Heart right ventricle (tissue), 16 donors: ENCODE measurements at regions not wholly inside any gene's neighbourhood (a gene's known extent, or its start where the extent isn't known, plus 50 kb on each side); places are given as distances from the start of the nearest gene placed in this dataset.

Source experiments
- ATAC-seq, 8 donors: fragments of 200-7000 bp; cut with Tn5 transposase; one replicate each; pipeline ENCODE4 v1.9.1; 2020; ENCODE audit warnings: mild to moderate bottlenecking in 8 of 8, moderate library complexity in 8 of 8, moderate number of reproducible peaks in 1 of 8
- DNase-seq, 2 donors: peaks; one replicate each; pipeline ENCODE4 v3.0.0-alpha.2; 2020
- H3K27ac ChIP-seq, 10 donors: fragments of 200-600 bp; sonication (generic) in 2 of 10; one replicate each; pipeline versions ENCODE4 v1.5.0 to v1.8.0; 2020 to 2022; ENCODE audit warnings: mild to moderate bottlenecking in 3 of 10
- H3K27me3 ChIP-seq, 7 donors: fragments of 200-600 bp; one replicate each; pipeline ENCODE4 v1.8.0; 2021 to 2022; ENCODE audit warnings: mild to moderate bottlenecking in 2 of 7
- H3K36me3 ChIP-seq, 9 donors: fragments of 200-600 bp; sonication (generic) in 1 of 9; one replicate each; pipeline versions ENCODE4 v1.5.0 to v1.8.0; 2020 to 2022; ENCODE audit warnings: mild to moderate bottlenecking in 2 of 9
- H3K4me1 ChIP-seq, 9 donors: fragments of 200-600 bp; sonication (generic) in 1 of 9; one replicate each; pipeline versions ENCODE4 v1.5.0 to v1.8.0; 2020 to 2022; ENCODE audit warnings: mild to moderate bottlenecking in 4 of 9
- H3K4me3 ChIP-seq, 10 donors: fragments of 200-600 bp; sonication (generic) in 2 of 10; one replicate each; pipeline versions ENCODE4 v1.5.0 to v1.8.0; 2020 to 2022; ENCODE audit warnings: mild to moderate bottlenecking in 7 of 10, moderate library complexity in 2 of 10
- H3K9me3 ChIP-seq, 11 donors: fragments of 200-600 bp in 10 of 11; sonication (generic) in 2 of 11; one replicate each; pipeline versions ENCODE4 v1.5.0 to v1.8.0; 2013 to 2022; ENCODE audit warnings: mild to moderate bottlenecking in 2 of 11, control low read depth in 1 of 11, moderate library complexity in 1 of 11
- CTCF ChIP-seq, 9 donors: fragments of 200-600 bp; sonication (generic) in 2 of 9; IDR thresholded peaks; one replicate each; pipeline versions ENCODE4 v1.5.0 to v1.8.0; 2021 to 2022; ENCODE audit warnings: antibody characterized with exemption in 9 of 9, mild to moderate bottlenecking in 5 of 9, moderate library complexity in 1 of 9
- WGBS, 2 donors: extraction: QIAGEN DNeasy Blood & Tissue Kit; methylation state at CpG; one replicate each; pipeline ENCODE4 v1.1.7; 2013; ENCODE audit warnings: inconsistent platforms in 1 of 2; 5-methylcytosine and 5-hydroxymethylcytosine counted together
- intact Hi-C, 10 donors: fragments of 100-400 bp; cut with DNase I; formaldehyde crosslinking; loops; one replicate each; pipeline versions ENCODE4 v1.11.1 to v1.14.2; 2022
- donor health status: Arrhythmogenic right ventricular cardiomyopathy.
- donor health status: ischemic (EF 13 %, LVEDD 7.1; RV severe dilation, severe dysfunction).
- donor health status: healthy with polysubstance abuse.
- donor health status: DM: no; HTN: yes; CAD: no.
- donor health status: DM: no; HTN: no; CAD: no.
- donor health status: ischemic (EF 25% LVEDD 6.9; RV normal size, moderate dysfunction).
- donor health status: ischemic (EF 25% LVEDD 5.7; RV mildly dilated, moderate dysfunction).
- donor health status: healthy.
- donor health status: DM: yes; HTN: yes; CAD: no.
- donor health status: Ischemic cardiomyopathy.
- donor health status: ischemic (EF 35%, LVEDD 5.7; RV mildly dilated, moderate dysfunction).
- donor health status: nonischemic (EF 11% LVEDD 7.7; RV severe dilation, severe dysfunction).
- donor health status: DM: yes; HTN: yes; CAD: no.
- donor health status: PGD.
- donor health status: ischemic (EF 29% LVEDD 5.4; RV normal size, mild dysfunction).
- donor health status: nonischemic (EF 23%, LVEDD 6.1; RV moderate dilation, normal function).

DNA sequence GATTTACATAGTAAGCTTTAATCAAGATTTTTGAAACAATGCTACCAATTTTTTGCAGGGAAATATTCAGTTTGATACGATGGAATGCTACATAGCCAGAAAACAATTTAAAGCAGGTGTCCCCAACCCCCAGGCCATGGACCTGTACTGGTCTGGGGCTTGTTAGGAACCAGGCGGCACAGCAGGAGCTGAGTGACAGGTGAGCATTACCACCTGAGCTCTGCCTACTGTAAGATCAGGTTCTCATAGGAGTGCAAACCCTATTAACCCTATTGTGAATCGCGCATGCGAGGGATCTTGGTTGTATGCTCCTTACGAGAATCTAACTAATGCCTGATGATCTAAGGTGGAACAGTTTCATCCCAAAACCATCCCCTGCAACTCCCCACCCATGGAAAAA is 322.6 kb upstream of the NECTIN3 start:
- no peak for TF ChIP-seq CTCF (IDR thresholded peaks at IDR 0.05)
- Histone ChIP-seq H3K4me3 (no peak overlapping the region), H3K9me3 (peaks cover 0 to 13% (median 0%) of the 10 kb centered on the region in 11 donors), H3K27ac (no peak overlapping the region), H3K27me3 (no peaks in the 10 kb centered on the region), H3K4me1 (no peaks in the 10 kb centered on the region), H3K36me3 (no peaks in the 10 kb centered on the region)
- DNase-seq: no peak
- 90 to 91% methylated on average over 6 of the region's 6 CpGs for WGBS, 2 donors
- intact Hi-C loops: no loop called here
- no peak for ATAC-seq

DNA sequence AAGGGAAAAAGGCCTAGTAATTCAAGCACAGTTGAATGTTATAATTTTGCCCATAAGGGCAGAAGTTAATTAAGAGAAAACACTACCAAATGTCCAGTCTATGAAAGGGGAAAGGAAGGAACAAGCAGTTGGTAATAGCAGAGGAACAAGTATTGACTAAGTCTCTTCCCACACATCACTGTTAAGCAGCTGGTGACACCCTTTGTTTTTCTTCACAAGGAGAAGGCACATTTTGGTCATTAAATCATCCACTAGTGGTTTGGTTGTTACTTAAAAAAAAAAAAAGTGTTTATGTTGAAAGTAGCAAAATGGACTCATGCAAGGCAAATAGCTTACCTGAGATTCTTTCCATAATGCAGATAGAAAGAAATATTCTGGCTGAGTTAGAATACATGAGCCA is 321.4 kb upstream of the NECTIN3 start:
- intact Hi-C loops: no loop called here
- no peak overlapping the region for H3K4me3 ChIP-seq
- H3K27ac ChIP-seq: no peak overlapping the region
- H3K36me3 ChIP-seq: no peaks in the 10 kb centered on the region
- no peak for ATAC-seq
- H3K4me1 ChIP-seq: no peaks in the 10 kb centered on the region
- no peaks in the 10 kb centered on the region for H3K27me3 ChIP-seq
- TF ChIP-seq CTCF (IDR thresholded peaks at IDR 0.05): no peak
- peaks cover 0 to 13% (median 0%) of the 10 kb centered on the region in 11 donors for H3K9me3 ChIP-seq
- no peak for DNase-seq

DNA sequence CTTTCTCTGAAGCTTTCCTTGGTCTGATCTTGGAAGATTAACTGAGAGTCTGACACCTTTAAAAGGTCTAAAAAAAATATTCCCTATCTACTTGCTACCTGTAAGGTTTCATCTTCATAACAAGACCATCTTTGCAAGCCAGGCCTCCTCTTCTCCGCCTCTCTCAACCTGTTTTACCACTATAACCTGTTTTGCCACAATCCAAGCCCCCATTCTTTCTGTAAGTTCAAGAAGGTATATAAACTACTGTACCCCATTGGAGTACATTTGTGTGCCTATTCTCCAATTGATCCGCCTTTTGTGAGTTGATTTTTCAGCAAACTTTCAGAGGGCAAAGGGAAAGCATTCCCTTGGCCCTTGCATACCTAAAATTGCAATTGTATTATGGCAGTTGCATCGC is 319.3 kb upstream of the NECTIN3 start:
- no peak for TF ChIP-seq CTCF (IDR thresholded peaks at IDR 0.05)
- Histone ChIP-seq H3K36me3 (no peaks in the 10 kb centered on the region), H3K27me3 (no peaks in the 10 kb centered on the region), H3K27ac (no peak overlapping the region), H3K4me1 (no peaks in the 10 kb centered on the region), H3K9me3 (no peaks in the 10 kb centered on the region), H3K4me3 (no peak overlapping the region)
- ATAC-seq: no peak
- DNase-seq: no peak
- intact Hi-C loops: no loop called here
- 89 to 90% methylated on average over 3 of the region's 3 CpGs for WGBS, 2 donors

DNA sequence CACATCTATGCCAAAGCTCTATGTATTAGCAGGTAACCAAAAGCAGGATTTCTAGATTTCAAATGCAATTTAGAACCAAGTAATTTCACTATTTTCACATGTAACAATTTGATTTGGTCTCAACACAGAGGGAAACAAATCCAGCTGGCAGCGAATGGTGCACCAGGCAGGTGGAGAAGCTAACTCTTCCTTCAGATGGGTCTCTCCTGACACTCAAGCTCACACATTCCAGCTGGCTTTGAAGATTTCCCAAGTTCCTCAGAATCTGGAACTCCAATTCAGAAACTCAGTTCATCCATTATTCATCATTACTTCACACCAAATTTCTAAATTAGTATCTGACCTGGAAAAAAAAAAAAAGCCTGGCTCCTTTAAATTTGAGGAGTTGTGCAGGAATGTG is 318.1 kb upstream of the NECTIN3 start:
- WGBS, 2 donors: 88 to 89% methylated on average over 1 of the region's 1 CpG
- intact Hi-C loops: no loop called here
- no peak overlapping the region for H3K27ac ChIP-seq
- no peaks in the 10 kb centered on the region for H3K27me3 ChIP-seq
- no peaks in the 10 kb centered on the region for H3K36me3 ChIP-seq
- no peak for TF ChIP-seq CTCF (IDR thresholded peaks at IDR 0.05)
- H3K4me1 ChIP-seq: no peaks in the 10 kb centered on the region
- DNase-seq: no peak
- ATAC-seq: no peak
- H3K9me3 ChIP-seq: no peaks in the 10 kb centered on the region
- no peak overlapping the region for H3K4me3 ChIP-seq
